ENCODE measurements at regions not wholly inside any gene's neighbourhood (a gene's known extent, or its start where the extent isn't known, plus 50 kb on each side); places are given as distances from the start of the nearest gene placed in this dataset.

DNA sequence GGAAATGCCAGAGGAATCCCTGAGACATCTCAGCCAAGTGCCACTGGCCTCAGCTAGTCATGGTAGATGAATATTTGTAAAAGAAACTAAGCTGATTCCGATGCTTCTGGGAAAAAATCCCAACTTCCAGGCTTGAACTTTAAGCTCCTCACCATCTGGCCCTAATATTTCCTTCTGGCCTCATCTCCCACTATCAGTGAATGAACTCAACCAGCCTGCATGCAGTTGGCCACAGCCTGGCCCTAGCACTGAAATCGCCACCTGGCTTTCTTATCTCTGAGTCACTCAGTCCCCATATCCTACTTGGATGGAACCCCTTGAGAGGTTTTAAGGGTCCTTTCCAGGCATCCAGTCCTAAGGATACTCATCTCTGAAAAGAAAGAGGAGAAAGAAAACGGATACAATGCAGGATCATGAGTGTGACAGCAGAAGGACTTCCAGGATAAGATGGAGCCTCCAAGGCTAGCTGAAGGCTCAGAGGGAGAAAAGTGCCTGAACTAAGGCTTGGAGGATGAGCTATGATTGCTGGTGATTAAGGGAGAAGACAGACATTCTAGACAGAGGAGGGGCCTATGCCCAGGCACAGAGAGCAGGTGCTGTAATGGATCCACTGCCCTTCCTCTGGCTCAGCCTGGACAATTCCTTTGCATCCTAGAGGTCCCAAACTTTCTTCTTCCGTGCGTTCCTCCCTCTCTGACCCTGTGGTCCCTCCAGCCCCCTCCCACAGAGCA is 141.5 kb upstream of the MYCN start:
- intact Hi-C loops (cut with micrococcal nuclease; ENCODE audit: unreplicated experiment) (no loop called here), in situ Hi-C loops (cut with HindIII; ENCODE audit: low pct_unique_long_range_greater_than_20kb, low sequenced_read_pairs) (no loop called here)
- ChIA-PET POLR2A (no interaction called here), CTCF (no interaction called here)
- H3K4me3 ChIP-seq (ENCODE audit: low read depth in 2 of 2, low read length in 2 of 2): no peak overlapping the region
- H3K36me3 ChIP-seq (ENCODE audit: control insufficient read depth, insufficient read depth, low read length): no peaks in the 10 kb centered on the region
- H3K4me1 ChIP-seq (ENCODE audit: control insufficient read depth, insufficient read depth, low read length): no peaks in the 10 kb centered on the region
- no peaks in the 10 kb centered on the region for H3K9me3 ChIP-seq (ENCODE audit: control insufficient read depth, insufficient read depth, low read depth, low read length)
- no peak overlapping the region for H3K27ac ChIP-seq (ENCODE audit: low read length)
- ATAC-seq (no peak), DNase-seq (ENCODE audit: low read depth, low spot score) (no peak)
- H3K27me3 ChIP-seq (ENCODE audit: control insufficient read depth, insufficient read depth, low read length): no peaks in the 10 kb centered on the region; the same call in 1 of the 2 replicates
- no peak for TF ChIP-seq SIN3A (IDR thresholded peaks at IDR 0.05; ENCODE audit: borderline replicate concordance, insufficient read depth, low read depth, low read length)
- TF ChIP-seq POLR2AphosphoS5 (IDR thresholded peaks at IDR 0.05; ENCODE audit: low read depth, low read length): no peak
- no peak for TF ChIP-seq TCF7L2 (IDR thresholded peaks at IDR 0.05; ENCODE audit: low read depth, low read length)
- TF ChIP-seq, protein P1, sequence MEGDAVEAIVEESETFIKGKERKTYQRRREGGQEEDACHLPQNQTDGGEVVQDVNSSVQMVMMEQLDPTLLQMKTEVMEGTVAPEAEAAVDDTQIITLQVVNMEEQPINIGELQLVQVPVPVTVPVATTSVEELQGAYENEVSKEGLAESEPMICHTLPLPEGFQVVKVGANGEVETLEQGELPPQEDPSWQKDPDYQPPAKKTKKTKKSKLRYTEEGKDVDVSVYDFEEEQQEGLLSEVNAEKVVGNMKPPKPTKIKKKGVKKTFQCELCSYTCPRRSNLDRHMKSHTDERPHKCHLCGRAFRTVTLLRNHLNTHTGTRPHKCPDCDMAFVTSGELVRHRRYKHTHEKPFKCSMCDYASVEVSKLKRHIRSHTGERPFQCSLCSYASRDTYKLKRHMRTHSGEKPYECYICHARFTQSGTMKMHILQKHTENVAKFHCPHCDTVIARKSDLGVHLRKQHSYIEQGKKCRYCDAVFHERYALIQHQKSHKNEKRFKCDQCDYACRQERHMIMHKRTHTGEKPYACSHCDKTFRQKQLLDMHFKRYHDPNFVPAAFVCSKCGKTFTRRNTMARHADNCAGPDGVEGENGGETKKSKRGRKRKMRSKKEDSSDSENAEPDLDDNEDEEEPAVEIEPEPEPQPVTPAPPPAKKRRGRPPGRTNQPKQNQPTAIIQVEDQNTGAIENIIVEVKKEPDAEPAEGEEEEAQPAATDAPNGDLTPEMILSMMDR (IDR thresholded peaks at IDR 0.05): no peak
- TF ChIP-seq, protein P2, sequence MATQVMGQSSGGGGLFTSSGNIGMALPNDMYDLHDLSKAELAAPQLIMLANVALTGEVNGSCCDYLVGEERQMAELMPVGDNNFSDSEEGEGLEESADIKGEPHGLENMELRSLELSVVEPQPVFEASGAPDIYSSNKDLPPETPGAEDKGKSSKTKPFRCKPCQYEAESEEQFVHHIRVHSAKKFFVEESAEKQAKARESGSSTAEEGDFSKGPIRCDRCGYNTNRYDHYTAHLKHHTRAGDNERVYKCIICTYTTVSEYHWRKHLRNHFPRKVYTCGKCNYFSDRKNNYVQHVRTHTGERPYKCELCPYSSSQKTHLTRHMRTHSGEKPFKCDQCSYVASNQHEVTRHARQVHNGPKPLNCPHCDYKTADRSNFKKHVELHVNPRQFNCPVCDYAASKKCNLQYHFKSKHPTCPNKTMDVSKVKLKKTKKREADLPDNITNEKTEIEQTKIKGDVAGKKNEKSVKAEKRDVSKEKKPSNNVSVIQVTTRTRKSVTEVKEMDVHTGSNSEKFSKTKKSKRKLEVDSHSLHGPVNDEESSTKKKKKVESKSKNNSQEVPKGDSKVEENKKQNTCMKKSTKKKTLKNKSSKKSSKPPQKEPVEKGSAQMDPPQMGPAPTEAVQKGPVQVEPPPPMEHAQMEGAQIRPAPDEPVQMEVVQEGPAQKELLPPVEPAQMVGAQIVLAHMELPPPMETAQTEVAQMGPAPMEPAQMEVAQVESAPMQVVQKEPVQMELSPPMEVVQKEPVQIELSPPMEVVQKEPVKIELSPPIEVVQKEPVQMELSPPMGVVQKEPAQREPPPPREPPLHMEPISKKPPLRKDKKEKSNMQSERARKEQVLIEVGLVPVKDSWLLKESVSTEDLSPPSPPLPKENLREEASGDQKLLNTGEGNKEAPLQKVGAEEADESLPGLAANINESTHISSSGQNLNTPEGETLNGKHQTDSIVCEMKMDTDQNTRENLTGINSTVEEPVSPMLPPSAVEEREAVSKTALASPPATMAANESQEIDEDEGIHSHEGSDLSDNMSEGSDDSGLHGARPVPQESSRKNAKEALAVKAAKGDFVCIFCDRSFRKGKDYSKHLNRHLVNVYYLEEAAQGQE (IDR thresholded peaks at IDR 0.05; ENCODE audit: insufficient read depth in 1 of 2, low read depth in 2 of 2, low read length in 1 of 2): no peak
- no TSS peak for BruUV-seq (replicated peaks)

DNA sequence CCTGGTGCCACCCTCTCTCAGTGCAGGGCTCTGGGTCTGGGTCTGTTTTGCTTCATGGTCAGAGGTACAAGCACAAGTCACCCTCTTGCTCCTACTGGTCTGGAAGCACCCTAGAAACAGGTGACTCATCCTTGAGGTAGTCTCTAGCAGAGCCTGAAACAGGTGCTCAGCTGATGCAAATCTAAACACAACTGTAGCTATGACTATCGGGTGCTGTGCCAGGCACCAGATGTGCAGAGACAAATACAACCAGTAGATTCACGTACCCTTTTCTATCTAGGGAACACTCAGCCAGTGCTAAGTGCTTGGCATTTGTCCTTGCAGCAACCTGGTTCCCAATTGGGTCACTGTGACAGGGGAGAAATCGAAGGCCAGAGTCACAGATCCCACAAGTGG is 140.9 kb upstream of the MYCN start:
- Histone ChIP-seq H3K4me1 (ENCODE audit: control insufficient read depth, insufficient read depth, low read length) (no peaks in the 10 kb centered on the region), H3K4me3 (ENCODE audit: low read depth in 2 of 2, low read length in 2 of 2) (no peak overlapping the region), H3K27ac (ENCODE audit: low read length) (no peak overlapping the region), H3K36me3 (ENCODE audit: control insufficient read depth, insufficient read depth, low read length) (no peaks in the 10 kb centered on the region), H3K27me3 (ENCODE audit: control insufficient read depth, insufficient read depth, low read length) (no peaks in the 10 kb centered on the region; the same call in 1 of the 2 replicates), H3K9me3 (ENCODE audit: control insufficient read depth, insufficient read depth, low read depth, low read length) (no peaks in the 10 kb centered on the region)
- CTCF ChIA-PET: no interaction called here
- TF ChIP-seq SIN3A (IDR thresholded peaks at IDR 0.05; ENCODE audit: borderline replicate concordance, insufficient read depth, low read depth, low read length): no peak
- TF ChIP-seq, protein P1 (IDR thresholded peaks at IDR 0.05): no peak
- TF ChIP-seq POLR2AphosphoS5 (IDR thresholded peaks at IDR 0.05; ENCODE audit: low read depth, low read length): no peak
- TF ChIP-seq, protein P2 (IDR thresholded peaks at IDR 0.05; ENCODE audit: insufficient read depth in 1 of 2, low read depth in 2 of 2, low read length in 1 of 2): no peak
- no peak for TF ChIP-seq TCF7L2 (IDR thresholded peaks at IDR 0.05; ENCODE audit: low read depth, low read length)
- no peak for ATAC-seq
- BruUV-seq (replicated peaks): no TSS peak
- POLR2A ChIA-PET: no interaction called here
- intact Hi-C loops (cut with micrococcal nuclease; ENCODE audit: unreplicated experiment): no loop called here
- no peak for DNase-seq (ENCODE audit: low read depth, low spot score)
- in situ Hi-C loops (cut with HindIII; ENCODE audit: low pct_unique_long_range_greater_than_20kb, low sequenced_read_pairs): no loop called here
